Spleen (tissue), 7 donors: ENCODE measurements at regions not wholly inside any gene's neighbourhood (a gene's known extent, or its start where the extent isn't known, plus 50 kb on each side); places are given as distances from the start of the nearest gene placed in this dataset.

Source experiments
- CTCF ChIP-seq, 11 experiments: fragments of 200-600 bp in 7 of 11; fragments of 450-650 bp in 4 of 11; sonication (generic) in 4 of 11; IDR thresholded peaks in 8 of 11; conservative IDR thresholded peaks in 3 of 11; 1 replicate in 7 of 11; 2 replicates in 4 of 11; pipeline versions ENCODE4 v1.4.0 to v1.8.0; 2016 to 2021; ENCODE audit warnings: antibody characterized with exemption in 11 of 11, inconsistent platforms in 4 of 11, mild to moderate bottlenecking in 1 of 11
- POLR2A ChIP-seq, 3 donors: fragments of 450-650 bp; IDR thresholded peaks; one replicate each; pipeline ENCODE4 v1.5.1; 2017; ENCODE audit warnings: antibody characterized with exemption in 3 of 3, mild to moderate bottlenecking in 1 of 3
- donor health status: DM: no; HTN: no; CAD: no; lungs with moderate emphysema.
- donor health status: DM: no; HTN: no; CAD: no.
- donor health status: DM: no; HTN: no; CAD: no.

- no peak for TF ChIP-seq CTCF (IDR thresholded peaks at IDR 0.05 in 8 of 11, conservative IDR thresholded peaks at IDR 0.05 in 3 of 11)
- TF ChIP-seq POLR2A (IDR thresholded peaks at IDR 0.05): no peak
These were observed 733.1 kb downstream of the TYW1 start for GRCh38 chr7:67729771-67730170.
